GM12878 (cell line): ENCODE measurements at regions not wholly inside any gene's neighbourhood (a gene's known extent, or its start where the extent isn't known, plus 50 kb on each side); places are given as distances from the start of the nearest gene placed in this dataset.

Experiments used
- ATAC-seq: fragments of 200-7000 bp; cut with Tn5 transposase; 3 replicates; pipeline ENCODE4 v1.9.1; 2020; ENCODE audit warnings: mild to moderate bottlenecking, moderate library complexity
- BruUV-seq: library from RNA; stranded (reverse); fragments of 400-500 nt; replicated peaks from 2 replicates; lab custom pipeline; 2021; lab: Mats Ljungman, UMichigan
- CTCF ChIA-PET: fragments of 300-600 bp; sonication (Branson Sonifier 250); formaldehyde crosslinking; extraction: SDS; loops from one replicate; lab custom pipeline; 2021; ENCODE audit warnings: inconsistent platforms; lab: Yijun Ruan, JAX
- POLR2A ChIA-PET: fragments of 350-600 bp; formaldehyde crosslinking; extraction: SDS; loops from one replicate; lab custom pipeline; 2021; ENCODE audit warnings: inconsistent platforms; lab: Charles Lee
- RAD21 ChIA-PET: fragments of 300-600 bp; sonication (Branson Sonifier 250); formaldehyde crosslinking; loops from one replicate; lab custom pipeline; 2023; ENCODE audit warnings: antibody characterized with exemption; ENCODE audit not compliant: unreplicated experiment; lab: Charles Lee
- SMC1A ChIA-PET: fragments of 300-600 bp; sonication (Branson Sonifier 250); formaldehyde crosslinking; loops from one replicate; lab custom pipeline; 2023; ENCODE audit not compliant: unreplicated experiment, uncharacterized antibody; lab: Charles Lee
- DNase-seq: peaks from one replicate; pipeline ENCODE4 v3.0.0-alpha.2; 2011; ENCODE audit warnings: low read depth, low spot score
- FAIRE-seq: peaks from 3 replicates; lab custom pipeline; 2011; peaks lifted over from hg19 to GRCh38; lab: Jason Lieb, UNC
- H2AFZ ChIP-seq: 2 replicates; pipeline ENCODE4 v1.6.0; 2011; ENCODE audit warnings: low read depth, low read length, control low read depth; ENCODE audit not compliant: control insufficient read depth
- H3K27ac ChIP-seq: 2 replicates; pipeline ENCODE4 v1.5.1; 2011; ENCODE audit warnings: control low read depth; ENCODE audit not compliant: control insufficient read depth, insufficient read depth
- H3K27me3 ChIP-seq, 2 experiments: replicated peaks in 1 of 2; 2 replicates each; pipeline versions ENCODE4 v1.6.0 to v1.6.1; 2011; ENCODE audit warnings: low read length in 1 of 2; ENCODE audit not compliant: control insufficient read depth in 2 of 2, insufficient read depth in 2 of 2
- H3K36me3 ChIP-seq, 2 experiments: 2 replicates each; pipeline ENCODE4 v1.5.1; 2011; ENCODE audit warnings: low read length in 1 of 2; ENCODE audit not compliant: control insufficient read depth in 2 of 2, insufficient read depth in 2 of 2
- H3K4me1 ChIP-seq: 2 replicates; pipeline ENCODE4 v1.6.1; 2011; ENCODE audit warnings: mild to moderate bottlenecking, low read length, moderate library complexity, mixed read lengths; ENCODE audit not compliant: control insufficient read depth, insufficient read depth
- H3K4me2 ChIP-seq: 2 replicates; pipeline ENCODE4 v1.6.0; 2011; ENCODE audit warnings: control low read depth; ENCODE audit not compliant: control insufficient read depth, insufficient read depth
- H3K4me3 ChIP-seq: fragments of 200-600 bp; sonication (generic); 2 replicates; pipeline ENCODE4 v1.5.1; 2016
- H3K79me2 ChIP-seq: 2 replicates; pipeline ENCODE4 v1.6.0; 2011; ENCODE audit warnings: low read length; ENCODE audit not compliant: control insufficient read depth, insufficient read depth
- H3K9ac ChIP-seq: 2 replicates; pipeline ENCODE4 v1.8.0; 2011; ENCODE audit warnings: low read length, control low read depth, mixed read lengths; ENCODE audit not compliant: control insufficient read depth, insufficient read depth
- H3K9me3 ChIP-seq: replicated peaks from 3 replicates; pipeline ENCODE4 v1.5.1; 2011; ENCODE audit warnings: mild to moderate bottlenecking, low read length; ENCODE audit not compliant: control insufficient read depth, insufficient read depth
- H4K20me1 ChIP-seq: 2 replicates; pipeline ENCODE4 v1.6.0; 2011; ENCODE audit not compliant: control insufficient read depth, insufficient read depth
- FOXK2 ChIP-seq: fragments of 450-650 bp; IDR thresholded peaks from 2 replicates; pipeline ENCODE4 v1.6.1; 2017; ENCODE audit warnings: mild to moderate bottlenecking, moderate library complexity
- GABPA ChIP-seq: IDR thresholded peaks from 2 replicates; pipeline ENCODE4 v1.6.1; 2014; ENCODE audit warnings: antibody characterized with exemption, low read depth, mild to moderate bottlenecking, inconsistent platforms
- IRF4 ChIP-seq: IDR thresholded peaks from 2 replicates; pipeline ENCODE4 v1.6.1; 2011; ENCODE audit warnings: low read depth, low read length
- MEF2B ChIP-seq: fragments of 450-650 bp; IDR thresholded peaks from 2 replicates; pipeline ENCODE4 v1.6.1; 2018; ENCODE audit warnings: mild to moderate bottlenecking, moderate library complexity; ENCODE audit not compliant: partially characterized antibody, poor library complexity, severe bottlenecking
- MTA2 ChIP-seq: fragments of 450-650 bp; IDR thresholded peaks from 2 replicates; pipeline ENCODE4 v1.6.1; 2016; ENCODE audit warnings: low read depth, mild to moderate bottlenecking, moderate library complexity
- MXI1 ChIP-seq: fragments of 150-350 bp; IDR thresholded peaks from 2 replicates; pipeline ENCODE4 v1.6.1; 2011; ENCODE audit warnings: low read depth, mild to moderate bottlenecking, inconsistent platforms, low read length, improper control_type of control experiment
- POLR2AphosphoS5 ChIP-seq: IDR thresholded peaks from 2 replicates; pipeline ENCODE4 v1.6.1; 2011; ENCODE audit warnings: mild to moderate bottlenecking, low read length, inconsistent platforms
- SP1 ChIP-seq: IDR thresholded peaks from one replicate; pipeline ENCODE4 v1.6.1; 2011; ENCODE audit warnings: low read depth, low read length
- TAF1 ChIP-seq: IDR thresholded peaks from 2 replicates; pipeline ENCODE4 v1.6.1; 2011; ENCODE audit warnings: mild to moderate bottlenecking, low read depth, low read length, borderline replicate concordance
- ZBED1 ChIP-seq: IDR thresholded peaks from 2 replicates; pipeline ENCODE4 v1.6.1; 2016; ENCODE audit warnings: borderline replicate concordance
- ZNF24 ChIP-seq: fragments of 450-650 bp; IDR thresholded peaks from 2 replicates; pipeline ENCODE4 v1.6.1; 2017; ENCODE audit warnings: antibody characterized with exemption, mild to moderate bottlenecking
- ZNF274 ChIP-seq: IDR thresholded peaks from one replicate; pipeline ENCODE4 v1.8.0; 2011; ENCODE audit not compliant: insufficient read length, insufficient read depth
- WGBS: methylation state at CpG from one replicate; pipeline ENCODE4 v1.1.6; 2016; ENCODE audit warnings: low lambda C conversion rate; ENCODE audit not compliant: insufficient replicate concordance, insufficient coverage; ENCODE audit errors: missing lambda C conversion rate; 5-methylcytosine and 5-hydroxymethylcytosine counted together
- in situ Hi-C: fragments of 300-500 bp; cut with MboI; formaldehyde crosslinking; loops from 9 replicates; pipeline ENCODE4 v1.14.3; 2018; ENCODE audit warnings: mixed read lengths
- intact Hi-C: fragments of 100-400 bp; cut with micrococcal nuclease; formaldehyde crosslinking; loops from one replicate; pipeline ENCODE4 v1.14.2; 2022; ENCODE audit not compliant: unreplicated experiment

DNA sequence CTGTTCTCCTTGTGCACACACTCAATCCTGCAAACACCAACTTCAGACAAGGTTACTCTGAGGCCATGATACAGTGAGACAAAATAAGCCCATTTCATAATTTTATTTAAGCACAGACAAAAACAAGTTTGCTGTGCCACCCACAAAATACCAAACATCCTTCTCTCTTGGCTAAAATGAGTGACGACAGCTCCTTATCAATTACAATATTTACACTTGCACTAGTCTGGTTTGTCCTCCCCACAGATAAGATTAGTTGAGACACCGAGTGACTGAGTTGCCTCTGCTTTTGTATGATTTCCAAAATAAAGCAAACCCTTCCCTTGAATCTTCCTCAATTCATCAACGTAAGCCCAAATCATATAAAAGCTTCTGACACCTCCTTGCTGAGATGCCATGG, 233.5 kb upstream of the ATP10A start (continued):
- TF ChIP-seq MEF2B, result no peak

GRCh38 chr15:26095710-26096330, 232.7 kb upstream of the ATP10A start:
- Histone ChIP-seq H3K4me3 (no peak overlapping the region), H3K4me1 (no peaks in the 10 kb centered on the region), H3K4me2 (no peak overlapping the region), H4K20me1 (no peaks in the 10 kb centered on the region), H3K9me3 (no peaks in the 10 kb centered on the region), H3K27ac (no peak overlapping the region), H2AFZ (no peak overlapping the region), H3K79me2 (no peaks in the 10 kb centered on the region), H3K27me3 (no peaks in the 10 kb centered on the region), H3K36me3 (no peaks in the 10 kb centered on the region), H3K9ac (no peak overlapping the region)
- CTCF ChIA-PET, result no interaction called here
- POLR2A ChIA-PET, result no interaction called here
- no peak for FAIRE-seq
- BruUV-seq, result no TSS peak
- WGBS, result 45% methylated on average over 24 of the region's 24 CpGs
- no peak for DNase-seq
- in situ Hi-C loops, result loop anchor here (25.0 kb wide), 2 partner anchors 334 to 884 kb away; no protein-coding TSS in a partner anchor
- RAD21 ChIA-PET, result no interaction called here
- no peak for TF ChIP-seq ZBED1
- no peak for TF ChIP-seq ZNF274
- no peak for TF ChIP-seq IRF4
- TF ChIP-seq MTA2, result no peak
- no peak for TF ChIP-seq MXI1
- TF ChIP-seq ZNF24, result no peak
- TF ChIP-seq MEF2B, result no peak
- TF ChIP-seq FOXK2, result no peak
- no peak for TF ChIP-seq GABPA
- TF ChIP-seq SP1, result no peak
- TF ChIP-seq TAF1, result no peak
- TF ChIP-seq POLR2AphosphoS5, result no peak
- ATAC-seq, result no peak
- intact Hi-C loops, result no loop called here
- SMC1A ChIA-PET, result no interaction called here
